CD4-positive, alpha-beta T cell treated with Interferon gamma for 1 hour (primary cell): ENCODE measurements at regions not wholly inside any gene's neighbourhood (a gene's known extent, or its start where the extent isn't known, plus 50 kb on each side); places are given as distances from the start of the nearest gene placed in this dataset.
"Not testable (repeated sequence)": the region's sequence is repeated elsewhere in the genome, so short reads cannot be mapped to it uniquely, and the experiment has no call there.

Source experiments
- DNase-seq: peaks from one replicate; pipeline ENCODE4 v3.0.0-alpha.2; 2020

GRCh38 chr3:81884791-81885190, 123.3 kb upstream of the GBE1 start:
- DNase-seq = no peak

- DNase-seq = no peak
Observed at GRCh38 chr3:81876826-81877225, 115.4 kb upstream of the GBE1 start.

GRCh38 chr3:81874738-81875137, 113.3 kb upstream of the GBE1 start:
- DNase-seq = no peak

- no peak for DNase-seq
Observed at GRCh38 chr3:81872566-81872965, 111.1 kb upstream of the GBE1 start.

- no peak for DNase-seq
Observed at GRCh38 chr3:81871358-81872155, 110.1 kb upstream of the GBE1 start.

- no peak for DNase-seq
Observed at GRCh38 chr3:81869382-81869781, 107.9 kb upstream of the GBE1 start.

GRCh38 chr3:81868597-81868996, 107.2 kb upstream of the GBE1 start:
- DNase-seq = no peak

- no peak for DNase-seq
Observed at GRCh38 chr3:81867875-81868274, 106.4 kb upstream of the GBE1 start.

GRCh38 chr3:81865164-81865563, 103.7 kb upstream of the GBE1 start:
- not testable (repeated sequence) for DNase-seq

- DNase-seq = no peak
Observed at GRCh38 chr3:81864272-81864671, 102.8 kb upstream of the GBE1 start.

- DNase-seq = no peak
Observed at GRCh38 chr3:81863756-81864155, 102.3 kb upstream of the GBE1 start.

GRCh38 chr3:81861593-81861992, 100.1 kb upstream of the GBE1 start:
- DNase-seq = no peak

GRCh38 chr3:81859524-81859923, 98.1 kb upstream of the GBE1 start:
- no peak for DNase-seq

- DNase-seq = no peak
Observed at GRCh38 chr3:81853431-81853830, 92.0 kb upstream of the GBE1 start.

GRCh38 chr3:81851176-81851575, 89.7 kb upstream of the GBE1 start:
- no peak for DNase-seq

GRCh38 chr3:81846988-81847387, 85.5 kb upstream of the GBE1 start:
- DNase-seq = no peak

- no peak for DNase-seq
Observed at GRCh38 chr3:81841540-81841939, 80.1 kb upstream of the GBE1 start.

- no peak for DNase-seq
Observed at GRCh38 chr3:81839504-81840094, 78.2 kb upstream of the GBE1 start.

GRCh38 chr3:81838457-81838856, 77.0 kb upstream of the GBE1 start:
- no peak for DNase-seq

- no peak for DNase-seq
Observed at GRCh38 chr3:81837071-81837593, 75.7 kb upstream of the GBE1 start.

GRCh38 chr3:81829937-81830336, 68.5 kb upstream of the GBE1 start:
- no peak for DNase-seq

- not testable (repeated sequence) for DNase-seq
Observed at GRCh38 chr3:81829272-81829671, 67.8 kb upstream of the GBE1 start.

GRCh38 chr3:81823882-81824395, 62.5 kb upstream of the GBE1 start:
- no peak for DNase-seq

- no peak for DNase-seq
Observed at GRCh38 chr3:81823086-81823485, 61.6 kb upstream of the GBE1 start.
